T-helper 2 cell treated with Interferon-gamma antibody and Interleukin-4, amounts not matched to agents 100 ng/mL and 5 ng/mL, for 36 hours (primary cell): ENCODE measurements at regions not wholly inside any gene's neighbourhood (a gene's known extent, or its start where the extent isn't known, plus 50 kb on each side); places are given as distances from the start of the nearest gene placed in this dataset.

Experiments used
- intact Hi-C: fragments of 100-400 bp; cut with micrococcal nuclease; formaldehyde crosslinking; loops from one replicate; pipeline ENCODE4 v1.15.1; 2023

DNA sequence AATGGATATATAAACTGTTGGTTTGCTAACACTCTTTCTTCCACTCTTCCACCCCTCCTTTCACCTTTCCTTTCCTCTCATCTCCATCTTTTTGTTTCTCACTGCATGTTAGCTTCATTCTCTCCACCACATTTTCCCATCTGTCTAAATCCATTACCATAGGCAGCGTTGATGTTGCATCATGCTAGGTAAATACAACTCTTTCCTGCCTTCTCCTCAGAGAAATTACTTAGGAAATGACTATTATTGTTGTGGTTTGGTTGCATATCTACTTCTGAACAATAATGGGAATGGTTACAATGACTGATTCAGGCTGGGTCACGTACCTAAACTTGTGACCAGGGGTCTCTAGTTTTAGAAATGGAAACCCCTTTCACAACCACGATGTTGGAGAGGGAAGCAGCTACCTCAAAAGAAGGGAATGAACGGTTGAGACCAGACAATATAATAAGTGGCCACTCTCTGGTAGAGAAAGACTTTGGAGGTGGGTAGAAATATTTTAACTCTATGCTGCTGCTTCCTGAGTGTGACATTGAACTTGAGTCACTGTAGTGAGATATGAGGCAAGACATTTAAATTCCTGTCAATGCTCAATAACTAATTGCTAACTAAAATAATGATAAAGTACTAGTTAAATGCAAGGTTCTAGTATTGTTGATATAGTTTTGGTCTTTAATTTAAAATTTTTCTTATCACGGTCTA is 314.1 kb upstream of the TGFBR2 start:
- intact Hi-C loops: no loop called here

DNA sequence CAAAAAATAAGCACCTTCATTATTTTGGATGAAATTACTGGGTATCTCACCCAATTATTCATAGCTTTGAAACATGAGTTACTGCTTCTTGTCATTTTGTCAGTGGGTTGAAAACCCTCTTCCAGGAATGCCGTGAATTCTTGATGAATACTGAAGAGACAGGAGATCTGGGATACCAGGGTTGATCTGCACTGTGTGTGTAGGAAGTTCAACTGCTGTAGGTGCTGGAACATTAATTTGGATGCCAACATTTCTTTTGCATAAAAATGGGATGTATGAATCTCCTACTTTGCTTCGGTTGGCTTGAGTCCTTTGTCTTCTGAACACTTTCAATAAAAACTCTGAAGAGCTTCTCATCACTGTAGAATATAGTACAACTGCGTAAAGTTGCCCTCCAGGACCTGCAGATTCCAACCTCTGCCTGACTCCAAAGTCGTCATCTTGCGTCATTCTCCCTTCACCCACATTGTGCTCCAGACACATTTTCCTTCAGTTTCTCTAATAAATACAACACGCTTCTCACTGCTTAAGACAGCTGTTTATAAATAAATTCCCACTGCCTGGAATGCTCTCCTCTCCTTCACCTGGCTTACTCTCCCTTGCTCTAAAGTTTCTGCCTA is 312.7 kb upstream of the TGFBR2 start:
- intact Hi-C loops: no loop called here

DNA sequence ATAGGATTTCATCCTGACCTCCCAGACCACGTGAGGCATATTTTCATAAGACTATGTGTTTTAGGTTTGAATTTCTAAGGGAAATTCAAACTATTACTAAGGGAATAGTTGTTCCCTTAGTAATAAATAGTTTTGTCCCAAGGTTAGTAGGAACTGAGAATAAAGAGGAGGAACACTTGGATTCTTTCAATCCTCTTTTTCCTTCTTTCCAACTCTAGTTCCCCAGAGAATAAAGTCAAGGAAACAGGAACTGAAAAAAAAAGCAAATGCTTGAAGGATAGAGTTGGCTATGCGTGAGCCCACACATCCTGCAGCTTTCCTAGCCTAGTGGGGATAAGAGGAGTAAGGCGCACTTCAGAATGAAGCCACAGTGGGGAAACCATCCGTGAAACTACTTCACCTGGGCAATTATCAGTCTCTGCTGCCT is 312.1 kb upstream of the TGFBR2 start:
- intact Hi-C loops: no loop called here

DNA sequence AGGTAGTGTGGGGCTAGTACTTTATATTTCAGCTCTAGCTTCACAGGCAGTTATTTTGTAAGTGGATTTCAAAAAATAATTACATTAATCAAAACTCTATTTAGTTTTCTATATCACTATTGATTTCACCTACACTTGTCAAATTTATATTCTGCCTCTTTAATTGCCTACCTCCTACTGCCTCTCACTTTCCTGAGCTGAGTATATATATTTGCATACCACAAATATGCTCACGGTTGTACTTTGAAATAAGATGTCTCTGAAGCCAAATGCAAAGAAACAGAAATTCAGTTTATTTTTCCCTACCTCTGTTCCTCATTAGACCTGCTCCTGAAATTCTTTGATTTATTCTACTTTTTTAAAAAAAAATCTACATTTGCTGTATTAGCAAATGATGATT is 309.3 kb upstream of the TGFBR2 start:
- intact Hi-C loops: no loop called here

DNA sequence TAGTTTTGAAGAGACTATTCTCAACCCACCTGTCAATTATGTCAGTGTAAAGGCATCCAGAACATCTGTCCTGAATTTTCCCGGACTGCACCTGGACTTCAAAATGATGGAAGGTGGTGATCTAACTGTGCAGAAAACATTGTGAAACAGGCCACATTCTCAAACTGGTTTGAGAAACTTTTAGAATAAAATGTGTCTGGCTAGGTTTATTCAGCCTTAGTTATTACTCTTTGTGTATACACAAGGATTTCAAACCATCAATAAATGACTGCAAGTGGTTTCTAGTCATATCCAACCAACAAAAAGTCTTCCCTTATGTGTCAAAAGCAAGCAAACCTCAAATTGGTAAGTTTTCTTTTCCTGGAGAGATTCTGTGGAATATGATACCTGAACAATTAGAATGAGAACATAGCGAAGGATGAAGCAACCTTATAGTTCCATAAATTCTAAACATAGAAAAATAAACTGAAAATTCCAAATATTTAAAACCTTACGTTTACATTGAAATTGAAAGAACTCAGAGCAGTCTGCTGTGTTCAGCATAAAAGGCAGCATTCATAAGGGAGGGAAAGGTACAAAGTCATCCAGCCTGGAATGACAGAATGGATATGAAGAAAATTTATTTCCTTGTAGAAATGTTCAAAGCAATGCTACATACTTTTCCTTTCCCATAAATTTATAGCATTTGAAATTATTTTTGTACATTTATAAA is 306.6 kb upstream of the TGFBR2 start:
- intact Hi-C loops: no loop called here

DNA sequence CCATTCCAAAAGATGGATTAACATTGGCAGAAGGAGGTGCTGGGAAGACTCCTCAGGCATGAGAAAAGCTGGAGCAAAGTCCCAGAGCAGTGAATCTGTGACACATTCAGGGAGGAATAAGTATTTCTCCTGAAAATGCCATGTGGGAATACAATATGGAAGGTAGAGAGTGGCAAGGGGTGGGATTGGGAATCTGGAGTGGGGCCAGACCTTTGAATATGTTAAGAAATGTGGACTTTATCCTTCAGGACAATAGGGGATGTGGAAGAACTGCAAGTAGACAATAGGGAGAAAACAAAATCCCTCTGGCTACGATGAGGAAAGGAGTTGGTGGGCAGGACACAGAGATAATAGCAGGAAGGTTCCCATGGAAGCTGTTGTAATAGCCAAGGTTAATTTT is 305.6 kb upstream of the TGFBR2 start:
- intact Hi-C loops: no loop called here

DNA sequence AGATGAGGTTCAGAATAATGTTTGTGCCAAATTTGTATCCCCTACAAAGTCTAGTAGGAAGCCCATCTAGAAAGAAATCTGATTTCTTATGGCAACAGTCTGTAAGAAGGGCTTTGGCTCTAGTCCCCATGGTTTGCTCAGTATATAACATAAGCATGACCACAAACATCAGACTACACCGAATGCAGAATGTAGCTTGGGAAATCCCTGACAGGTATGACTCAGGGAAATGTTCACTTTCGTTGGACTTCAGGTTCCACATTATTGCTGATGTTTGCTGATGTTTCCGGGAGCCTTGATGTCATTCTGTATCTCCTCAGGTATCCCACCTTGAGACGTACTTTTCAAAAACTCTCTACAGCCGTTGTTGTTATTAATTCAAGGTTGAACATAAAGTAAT is 304.4 kb upstream of the TGFBR2 start:
- intact Hi-C loops: no loop called here

DNA sequence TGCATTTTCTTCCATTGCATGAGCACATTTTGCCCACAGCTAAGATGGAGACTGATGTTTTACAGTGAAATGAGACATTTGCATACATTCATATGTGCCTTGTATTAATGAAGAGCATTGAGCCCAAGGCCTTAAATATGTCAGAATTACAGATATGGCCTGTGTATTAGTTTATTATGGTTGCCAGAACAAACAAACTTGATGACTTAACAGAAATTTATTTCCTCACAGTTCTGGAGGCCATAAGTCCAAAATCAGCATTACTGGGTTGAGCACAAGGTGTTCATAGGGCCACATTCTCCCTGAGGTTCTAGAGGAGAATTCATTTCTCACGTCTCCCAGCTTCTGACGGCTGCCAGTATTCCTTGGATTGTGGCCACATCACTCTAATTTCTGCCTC is 302.6 kb upstream of the TGFBR2 start:
- intact Hi-C loops: no loop called here

DNA sequence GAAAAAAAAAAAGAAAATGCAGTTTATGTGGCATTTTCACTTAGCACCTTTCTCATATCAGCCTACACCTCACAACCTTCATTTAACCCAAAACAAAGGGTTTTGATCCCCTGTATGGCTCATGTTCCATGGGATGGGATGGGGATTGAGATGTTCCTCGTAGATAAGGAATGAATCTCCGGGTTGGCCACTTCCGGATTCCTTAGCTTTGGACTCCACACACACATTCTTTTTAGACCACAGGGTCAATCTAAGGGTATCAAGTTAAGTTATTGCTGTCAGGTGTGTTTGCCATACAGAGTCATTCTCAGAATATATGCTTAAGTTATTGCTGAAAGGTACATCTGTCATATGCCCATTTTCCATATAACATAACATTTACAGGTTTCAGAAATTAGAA is 301.4 kb upstream of the TGFBR2 start:
- intact Hi-C loops: no loop called here

DNA sequence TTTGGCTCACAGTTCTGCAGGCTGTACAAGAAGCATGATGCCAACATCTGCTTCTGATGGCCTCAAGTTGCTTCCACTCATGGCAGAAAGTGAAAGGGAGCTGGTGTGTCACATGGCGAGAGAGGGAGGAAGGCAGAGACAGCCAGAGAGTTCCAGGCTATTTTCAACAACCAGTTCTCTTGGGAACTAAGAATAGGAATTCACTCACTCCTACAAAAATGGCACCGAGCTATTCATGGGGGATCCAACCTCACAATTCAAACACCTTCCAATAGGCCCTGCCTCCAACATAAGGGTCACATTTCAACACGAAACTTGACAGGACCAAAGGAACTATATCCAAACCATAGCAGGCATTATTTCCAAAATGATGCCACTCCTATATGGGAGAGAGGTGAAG is 299.5 kb upstream of the TGFBR2 start:
- intact Hi-C loops: no loop called here

DNA sequence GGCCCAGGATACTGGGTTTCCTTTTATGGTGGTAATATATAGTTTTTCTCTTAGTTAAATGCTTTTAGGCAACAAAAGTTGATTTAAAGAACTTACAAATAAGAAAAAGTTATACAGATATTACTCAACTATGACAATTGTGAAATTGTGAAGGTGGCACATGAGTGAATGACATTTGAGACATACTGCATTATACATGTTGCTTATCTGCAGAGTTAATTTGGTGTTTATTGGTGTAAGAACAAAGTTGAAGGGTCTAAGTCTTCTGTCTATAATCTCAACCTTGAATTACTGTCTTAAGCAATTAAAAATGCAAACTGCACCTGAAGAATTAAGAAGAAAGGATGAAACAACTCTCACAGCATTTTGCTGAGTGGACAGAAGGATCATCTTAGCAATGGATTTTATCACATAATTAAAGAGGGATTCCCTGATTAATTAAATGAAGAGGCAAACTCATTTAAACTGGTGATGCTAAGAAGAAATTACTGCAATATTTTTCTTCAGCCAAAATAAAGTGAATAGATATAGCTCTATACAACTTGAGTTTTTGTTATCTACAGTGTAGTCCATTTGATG is 298.9 kb upstream of the TGFBR2 start:
- intact Hi-C loops: no loop called here

DNA sequence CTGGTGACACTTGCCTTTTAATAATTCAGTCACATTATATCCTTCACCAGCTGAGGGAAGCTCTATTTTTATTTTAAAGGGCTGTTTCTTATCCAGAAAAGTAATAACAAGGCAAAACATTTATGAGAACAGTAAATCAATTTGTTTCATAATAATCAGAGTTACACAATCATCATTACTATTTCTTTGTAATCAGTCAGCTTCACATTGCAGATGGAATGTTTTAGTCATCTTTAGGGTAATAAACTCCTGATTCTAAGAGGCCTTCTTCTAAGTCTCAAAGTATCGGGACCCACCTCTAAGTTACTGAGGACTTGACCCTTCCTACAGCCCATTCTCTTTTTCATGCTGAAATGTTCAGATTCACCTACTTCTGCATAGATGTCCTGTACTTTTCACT is 298.3 kb upstream of the TGFBR2 start:
- intact Hi-C loops: no loop called here

DNA sequence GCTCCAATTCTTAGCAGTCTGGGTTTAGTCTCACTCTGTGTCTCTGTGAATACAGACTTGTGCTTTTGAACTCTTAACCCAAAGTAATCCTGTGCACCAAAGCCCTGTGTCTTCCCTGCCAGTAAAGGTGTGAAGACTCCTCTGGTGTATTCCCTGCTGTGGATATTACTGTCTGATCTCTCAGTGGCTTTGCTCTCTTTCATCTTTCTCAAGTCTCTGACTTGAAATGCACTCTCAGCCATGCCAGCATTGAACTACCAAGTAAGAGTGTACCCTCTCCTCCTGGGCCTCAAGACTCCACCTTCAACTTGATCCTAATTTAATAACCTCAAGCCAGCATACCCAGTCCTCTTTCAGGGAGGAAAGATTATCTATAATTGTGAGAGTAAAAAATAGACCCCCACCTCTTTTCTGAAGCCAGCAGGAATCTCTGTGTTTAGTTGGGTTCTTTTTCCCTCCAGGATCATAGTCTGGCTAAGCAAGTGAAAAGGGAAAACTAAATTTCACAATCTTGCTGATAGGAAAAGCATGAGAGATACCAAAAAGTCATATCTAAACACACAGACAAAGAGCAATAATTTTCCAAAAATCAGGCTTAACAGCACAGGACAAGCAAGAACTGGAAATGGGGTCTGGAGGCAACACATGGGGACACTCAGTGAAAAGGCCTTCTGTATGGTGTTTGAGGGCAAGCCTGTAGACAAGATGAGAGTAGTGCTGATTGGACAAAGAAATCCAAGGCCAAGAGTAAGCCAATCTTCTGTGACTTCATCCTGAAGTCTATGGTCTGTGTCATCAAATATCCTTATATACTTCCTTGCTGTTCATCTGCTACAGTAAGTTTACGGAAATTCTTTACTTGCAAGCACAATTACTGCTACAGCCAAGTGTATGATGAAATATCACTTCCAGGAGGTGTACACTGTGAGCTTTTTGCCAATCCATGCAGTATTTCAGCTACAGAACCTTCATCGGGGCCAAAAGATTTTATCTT is 296.1 kb upstream of the TGFBR2 start:
- intact Hi-C loops: no loop called here

DNA sequence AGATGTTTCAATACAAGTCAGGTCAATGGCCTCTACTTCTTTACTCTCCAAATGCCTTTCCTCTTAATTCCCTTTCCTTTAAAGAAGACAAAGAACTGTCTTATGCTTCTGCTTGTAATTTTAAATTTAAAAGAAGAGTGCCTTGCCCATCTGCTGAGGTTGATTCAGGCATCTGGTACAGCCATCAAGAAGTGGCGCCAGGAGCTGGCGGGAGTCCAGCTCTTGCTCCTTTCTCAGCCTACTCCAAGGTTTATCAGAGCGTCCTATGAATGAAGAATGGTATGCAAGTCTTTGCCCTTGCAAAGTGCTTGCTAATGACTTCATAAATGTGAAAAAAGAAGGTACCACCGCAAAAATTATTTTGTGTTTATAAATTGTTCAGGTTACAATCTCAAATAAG is 294.6 kb upstream of the TGFBR2 start:
- intact Hi-C loops: no loop called here

DNA sequence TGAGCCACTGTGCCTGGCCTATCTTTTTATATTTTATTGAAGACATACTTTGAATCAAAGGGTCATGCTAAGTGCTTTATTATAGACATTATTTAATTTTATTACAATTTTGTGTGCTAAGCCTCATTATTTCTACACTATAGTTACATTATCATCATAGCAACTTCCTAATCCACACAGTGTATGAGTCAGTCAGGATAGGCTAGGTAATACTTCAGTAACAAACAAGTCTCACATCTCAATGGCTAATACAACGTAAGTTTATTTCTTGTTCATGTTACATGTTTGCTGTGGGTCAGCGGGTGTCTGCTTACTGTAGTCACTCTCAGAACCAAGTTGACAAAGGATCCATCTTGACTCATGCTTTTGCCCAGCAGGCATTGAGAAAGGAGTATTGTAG is 292.6 kb upstream of the TGFBR2 start:
- intact Hi-C loops: no loop called here

DNA sequence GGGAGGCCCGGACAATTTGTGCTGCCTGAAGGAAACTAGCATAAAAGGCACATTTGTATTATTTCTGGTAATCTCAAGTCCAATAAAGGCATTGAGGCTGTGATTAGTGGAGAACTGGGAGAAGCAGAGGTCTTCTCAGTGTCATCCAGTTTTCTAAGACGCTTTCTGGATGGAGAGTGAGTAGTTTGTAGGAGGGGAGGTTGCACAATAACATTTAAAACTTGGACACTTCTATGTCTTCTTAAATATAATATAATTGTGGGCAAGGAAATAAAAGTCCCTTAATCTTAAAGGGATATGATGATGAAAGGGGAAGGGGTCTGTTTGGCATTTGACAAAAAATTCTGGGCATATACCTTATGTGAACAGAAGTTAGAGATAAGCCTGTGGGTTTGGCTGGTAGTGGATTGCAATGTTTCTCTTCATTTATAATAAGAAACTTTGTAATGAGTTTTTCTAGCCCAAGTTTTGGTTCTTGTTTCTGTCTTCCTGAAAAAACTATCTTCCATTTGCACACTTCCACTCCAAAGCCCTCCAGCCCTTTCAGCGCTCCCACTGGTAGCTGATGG is 291.6 kb upstream of the TGFBR2 start:
- intact Hi-C loops: no loop called here

DNA sequence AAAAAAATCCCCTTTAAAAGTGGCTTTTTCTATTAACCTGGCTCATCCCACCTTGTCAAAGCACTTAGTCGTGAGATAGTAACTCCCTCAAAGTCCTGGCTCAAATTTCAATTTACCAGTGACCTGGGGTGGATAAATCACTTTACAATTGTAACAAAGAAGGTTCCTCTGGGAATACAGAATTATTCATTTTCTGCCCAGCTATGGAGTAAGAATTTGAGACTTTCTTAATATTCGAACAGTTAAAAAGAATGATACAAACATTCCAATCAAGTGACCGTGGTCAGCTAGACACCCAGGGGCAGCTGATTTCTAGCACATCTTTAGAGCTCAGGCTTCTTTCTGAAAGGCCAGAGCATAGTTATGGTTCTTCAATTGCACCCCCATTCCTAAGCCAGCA is 291.0 kb upstream of the TGFBR2 start:
- intact Hi-C loops: no loop called here

DNA sequence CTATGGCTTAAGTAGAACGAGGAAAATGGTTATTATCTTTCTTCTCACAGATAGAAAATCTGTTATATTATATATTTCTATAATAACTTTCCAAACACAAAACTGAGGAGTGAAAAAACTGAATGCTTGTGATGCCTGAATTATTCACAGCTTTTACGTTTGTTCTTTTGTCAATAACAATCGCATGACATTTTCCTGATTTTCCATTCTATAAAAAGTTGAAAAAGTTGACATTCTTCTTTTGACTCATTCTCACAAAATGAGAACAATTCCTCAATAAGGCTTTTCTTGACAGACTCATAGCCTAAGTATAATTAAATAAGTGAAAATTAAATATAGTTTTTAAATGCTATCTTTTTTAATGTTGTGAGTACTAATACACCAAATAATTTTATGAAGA is 288.8 kb upstream of the TGFBR2 start:
- intact Hi-C loops: no loop called here

DNA sequence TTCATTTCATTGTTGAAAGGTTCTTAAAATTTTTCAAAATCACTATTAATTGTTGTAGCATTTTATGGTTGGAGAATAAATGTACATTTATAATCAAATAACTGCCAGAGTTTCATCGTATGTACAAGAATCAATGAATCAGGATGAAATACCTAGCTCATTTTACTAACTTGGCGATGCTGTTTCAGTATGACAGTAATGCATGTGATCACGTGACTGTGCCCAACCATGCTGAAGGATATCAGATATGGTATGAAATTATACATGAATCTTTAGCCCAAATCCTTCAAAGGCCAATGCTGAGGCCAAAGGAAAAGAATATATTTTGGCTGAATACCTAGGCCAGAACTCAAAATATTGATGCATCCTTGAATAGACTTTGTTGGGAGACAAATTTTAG is 288.3 kb upstream of the TGFBR2 start:
- intact Hi-C loops: loop anchor here (2.0 kb wide), 1 partner anchor 29 kb away; no protein-coding TSS in a partner anchor

DNA sequence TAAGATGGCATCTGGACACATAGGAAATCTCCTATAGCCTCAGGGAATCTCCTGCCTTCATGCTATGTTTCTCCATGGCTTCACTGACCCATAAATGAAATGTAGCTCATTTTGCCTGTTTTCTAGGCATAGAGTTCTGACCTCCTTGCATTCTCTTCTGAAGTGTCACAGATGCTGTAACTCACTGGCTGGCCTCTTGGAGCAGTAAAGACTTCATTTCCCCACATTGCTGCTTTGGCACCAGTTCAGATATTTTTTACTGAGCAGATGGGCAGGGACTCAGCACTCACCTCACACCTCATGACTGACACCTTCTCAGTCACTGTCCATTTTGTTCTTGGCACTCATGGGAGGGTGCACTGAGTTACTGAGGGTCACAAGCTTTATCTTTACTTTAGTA is 286.7 kb upstream of the TGFBR2 start:
- intact Hi-C loops: loop anchor here (1.0 to 2.0 kb wide), 2 partner anchors 27 to 374 kb away; no protein-coding TSS in a partner anchor

DNA sequence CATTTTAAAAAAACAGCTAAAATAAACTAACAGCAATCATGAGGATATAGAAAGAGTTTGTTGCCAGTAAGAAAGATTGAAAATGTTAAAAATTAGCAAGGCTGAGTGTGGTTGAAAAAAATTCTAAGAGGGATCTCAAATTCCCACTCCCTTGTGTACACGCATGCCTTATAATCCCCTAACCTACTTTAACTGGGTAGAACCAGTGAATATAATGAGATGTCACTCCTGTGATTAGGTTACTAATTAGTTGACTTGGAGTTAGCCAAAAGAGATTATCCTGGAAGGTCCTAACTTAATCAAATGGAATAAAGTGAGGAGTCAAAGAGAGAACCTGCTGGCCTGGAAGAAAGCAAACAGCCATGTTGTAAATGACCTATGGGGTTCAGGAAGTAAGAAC is 286.0 kb upstream of the TGFBR2 start:
- intact Hi-C loops: no loop called here
